Osteoblast (primary cell): ENCODE measurements at regions not wholly inside any gene's neighbourhood (a gene's known extent, or its start where the extent isn't known, plus 50 kb on each side); places are given as distances from the start of the nearest gene placed in this dataset.
"Not testable (repeated sequence)": the region's sequence is repeated elsewhere in the genome, so short reads cannot be mapped to it uniquely, and the experiment has no call there.

ENCODE experiments used
- DNase-seq: peaks from one replicate; pipeline ENCODE4 v3.0.0; 2011; ENCODE audit warnings: low spot score, mixed read lengths; ENCODE audit not compliant: insufficient read length; ENCODE audit errors: missing footprints
- H2AFZ ChIP-seq: 2 replicates; pipeline ENCODE4 v1.6.0; 2011; ENCODE audit warnings: mild to moderate bottlenecking, low read length
- H3K27ac ChIP-seq: 2 replicates; pipeline ENCODE4 v1.5.1; 2011; ENCODE audit warnings: mild to moderate bottlenecking, low read depth, low read length, moderate library complexity
- H3K27me3 ChIP-seq: 2 replicates; pipeline ENCODE4 v1.6.0; 2012; ENCODE audit warnings: mild to moderate bottlenecking, control low read depth, inconsistent platforms, low read length, moderate library complexity; ENCODE audit not compliant: insufficient read depth
- H3K36me3 ChIP-seq: 2 replicates; pipeline ENCODE4 v1.5.1; 2011; ENCODE audit warnings: mild to moderate bottlenecking, low read length, control low read depth, moderate library complexity; ENCODE audit not compliant: insufficient read depth
- H3K4me1 ChIP-seq: 2 replicates; pipeline ENCODE4 v1.5.1; 2011; ENCODE audit warnings: mild to moderate bottlenecking, low read length, control low read depth, moderate library complexity; ENCODE audit not compliant: insufficient read depth
- H3K4me2 ChIP-seq: 2 replicates; pipeline ENCODE4 v1.6.0; 2011; ENCODE audit warnings: mild to moderate bottlenecking, low read length; ENCODE audit not compliant: insufficient read depth
- H3K4me3 ChIP-seq: fragments of 200-600 bp; sonication (generic); 3 replicates; pipeline ENCODE4 v1.5.1; 2012; ENCODE audit warnings: mild to moderate bottlenecking, low read length, inconsistent platforms; ENCODE audit not compliant: insufficient read depth
- H3K79me2 ChIP-seq: 2 replicates; pipeline ENCODE4 v1.6.0; 2012; ENCODE audit warnings: mild to moderate bottlenecking, low read length, control low read depth, inconsistent platforms; ENCODE audit not compliant: insufficient read depth
- H3K9me3 ChIP-seq: 2 replicates; pipeline ENCODE4 v1.5.1; 2011; ENCODE audit warnings: low read depth, low read length, control low read depth
- H4K20me1 ChIP-seq: 2 replicates; pipeline ENCODE4 v1.6.0; 2012; ENCODE audit warnings: mild to moderate bottlenecking, low read length, control low read depth; ENCODE audit not compliant: insufficient read depth
- CTCF ChIP-seq: IDR thresholded peaks from 2 replicates; pipeline ENCODE4 v1.5.1; 2011; ENCODE audit warnings: mild to moderate bottlenecking, low read depth, low read length, moderate library complexity; ENCODE audit errors: extremely low read depth

- TF ChIP-seq CTCF = no peak
- no peak for DNase-seq
- Histone ChIP-seq H2AFZ (no peak overlapping the region), H3K36me3 (no peaks in the 10 kb centered on the region), H3K4me1 (peaks cover 5% of the 10 kb centered on the region), H3K9me3 (no peaks in the 10 kb centered on the region), H3K27me3 (no peaks in the 10 kb centered on the region), H3K27ac (no peak overlapping the region), H3K4me2 (no peak overlapping the region), H3K79me2 (no peaks in the 10 kb centered on the region), H4K20me1 (no peaks in the 10 kb centered on the region), H3K4me3 (no peak overlapping the region)
Measured at GRCh38 chr2:67773851-67774250, 289.0 kb downstream of the C1D start.

GRCh38 chr2:67776276-67776675, 286.5 kb downstream of the C1D start:
- Histone ChIP-seq H3K4me2 (peak overlapping the region; percentile 29), H4K20me1 (no peaks in the 10 kb centered on the region), H2AFZ (no peak overlapping the region), H3K36me3 (no peaks in the 10 kb centered on the region), H3K79me2 (no peaks in the 10 kb centered on the region), H3K9me3 (no peaks in the 10 kb centered on the region), H3K27ac (no peak overlapping the region), H3K27me3 (no peaks in the 10 kb centered on the region), H3K4me3 (no peak overlapping the region), H3K4me1 (peaks cover 5% of the 10 kb centered on the region)
- TF ChIP-seq CTCF = no peak
- no peak for DNase-seq

- Histone ChIP-seq H3K9me3 (no peaks in the 10 kb centered on the region), H3K36me3 (no peaks in the 10 kb centered on the region), H3K27ac (no peak overlapping the region), H2AFZ (no peak overlapping the region), H3K79me2 (no peaks in the 10 kb centered on the region), H3K4me1 (peaks cover 5% of the 10 kb centered on the region), H3K4me3 (no peak overlapping the region), H4K20me1 (no peaks in the 10 kb centered on the region), H3K27me3 (no peaks in the 10 kb centered on the region), H3K4me2 (no peak overlapping the region)
- no peak for TF ChIP-seq CTCF
- no peak for DNase-seq
Measured at GRCh38 chr2:67777010-67777409, 285.8 kb downstream of the C1D start.

- no peak for TF ChIP-seq CTCF
- Histone ChIP-seq H3K4me1 (peaks cover 10% of the 10 kb centered on the region), H4K20me1 (no peaks in the 10 kb centered on the region), H3K4me2 (no peak overlapping the region), H3K27ac (no peak overlapping the region), H3K27me3 (no peaks in the 10 kb centered on the region), H3K4me3 (no peak overlapping the region), H3K79me2 (no peaks in the 10 kb centered on the region), H3K9me3 (no peaks in the 10 kb centered on the region), H2AFZ (no peak overlapping the region), H3K36me3 (no peaks in the 10 kb centered on the region)
- no peak for DNase-seq
Measured at GRCh38 chr2:67777836-67778429, 284.9 kb downstream of the C1D start.

- H3K9me3 ChIP-seq, H3K36me3 ChIP-seq, H2AFZ ChIP-seq, H3K4me1 ChIP-seq, H3K27ac ChIP-seq, H4K20me1 ChIP-seq, H3K79me2 ChIP-seq, H3K27me3 ChIP-seq, H3K4me3 ChIP-seq, DNase-seq: not testable (repeated sequence)
- H3K4me2 ChIP-seq = peak overlapping the region; percentile 9
Measured at GRCh38 chr2:67780841-67781240, 282.0 kb downstream of the C1D start.
